ENCODE measurements at regions not wholly inside any gene's neighbourhood (a gene's known extent, or its start where the extent isn't known, plus 50 kb on each side); places are given as distances from the start of the nearest gene placed in this dataset.

GRCh38 chr7:32347244-32347828 lies 142.8 kb downstream of the LSM5 start:
- H3F3A ChIP-seq (ENCODE audit: low read depth): no peaks in the 10 kb centered on the region
- H3K4me3 ChIP-seq (ENCODE audit: low read length, poor library complexity, severe bottlenecking): no peak overlapping the region
- no peaks in the 10 kb centered on the region for H4K20me1 ChIP-seq (ENCODE audit: insufficient read depth, low read length, poor library complexity, severe bottlenecking)
- H3K79me2 ChIP-seq (ENCODE audit: insufficient read depth, low read length): no peaks in the 10 kb centered on the region
- H3K9me2 ChIP-seq (replicated peaks; ENCODE audit: low read depth, low read length): no peaks in the 10 kb centered on the region
- H3K4me1 ChIP-seq (ENCODE audit: insufficient read depth, low read length, poor library complexity, severe bottlenecking): no peaks in the 10 kb centered on the region
- H2AFZ ChIP-seq (ENCODE audit: low read length): no peak overlapping the region
- no peak overlapping the region for H3K4me2 ChIP-seq (ENCODE audit: low read depth, low read length, poor library complexity, severe bottlenecking)
- H3K9ac ChIP-seq (ENCODE audit: low read depth, low read length, poor library complexity, severe bottlenecking): no peak overlapping the region
- TF ChIP-seq EZH2phosphoT487 (IDR thresholded peaks at IDR 0.05; ENCODE audit: borderline replicate concordance): no peak
- TF ChIP-seq CTCF (conservative IDR thresholded peaks at IDR 0.05; ENCODE audit: low read length): peak; percentile 92
- H3K9me3 ChIP-seq (ENCODE audit: insufficient read depth, low read depth, low read length): no peaks in the 10 kb centered on the region
- no peaks in the 10 kb centered on the region for H3K27me3 ChIP-seq (ENCODE audit: insufficient read depth, low read length, poor library complexity, severe bottlenecking)
- H3K36me3 ChIP-seq (ENCODE audit: insufficient read depth, low read length): no peaks in the 10 kb centered on the region

- Histone ChIP-seq H3K9me3 (ENCODE audit: insufficient read depth, low read depth, low read length) (no peaks in the 10 kb centered on the region), H4K20me1 (ENCODE audit: insufficient read depth, low read length, poor library complexity, severe bottlenecking) (no peaks in the 10 kb centered on the region), H3K9ac (ENCODE audit: low read depth, low read length, poor library complexity, severe bottlenecking) (no peak overlapping the region), H3K36me3 (ENCODE audit: insufficient read depth, low read length) (no peaks in the 10 kb centered on the region), H3K4me2 (ENCODE audit: low read depth, low read length, poor library complexity, severe bottlenecking) (no peak overlapping the region), H3K4me3 (ENCODE audit: low read length, poor library complexity, severe bottlenecking) (no peak overlapping the region), H3K9me2 (replicated peaks; ENCODE audit: low read depth, low read length) (no peaks in the 10 kb centered on the region), H3K4me1 (ENCODE audit: insufficient read depth, low read length, poor library complexity, severe bottlenecking) (no peaks in the 10 kb centered on the region), H2AFZ (ENCODE audit: low read length) (no peak overlapping the region), H3K79me2 (ENCODE audit: insufficient read depth, low read length) (no peaks in the 10 kb centered on the region), H3K27me3 (ENCODE audit: insufficient read depth, low read length, poor library complexity, severe bottlenecking) (no peaks in the 10 kb centered on the region), H3F3A (ENCODE audit: low read depth) (no peaks in the 10 kb centered on the region)
- TF ChIP-seq EZH2phosphoT487 (IDR thresholded peaks at IDR 0.05; ENCODE audit: borderline replicate concordance): no peak
- no peak for TF ChIP-seq CTCF (conservative IDR thresholded peaks at IDR 0.05; ENCODE audit: low read length)
These were observed 143.9 kb downstream of the LSM5 start for GRCh38 chr7:32346253-32346652.

GRCh38 chr7:32336726-32337125 lies 153.5 kb downstream of the LSM5 start:
- Histone ChIP-seq H2AFZ (ENCODE audit: low read length) (no peak overlapping the region), H4K20me1 (ENCODE audit: insufficient read depth, low read length, poor library complexity, severe bottlenecking) (no peaks in the 10 kb centered on the region), H3K36me3 (ENCODE audit: insufficient read depth, low read length) (no peaks in the 10 kb centered on the region), H3K9me3 (ENCODE audit: insufficient read depth, low read depth, low read length) (peaks cover 2% of the 10 kb centered on the region; the same call in 1 of the 2 replicates), H3K9ac (ENCODE audit: low read depth, low read length, poor library complexity, severe bottlenecking) (no peak overlapping the region), H3K4me1 (ENCODE audit: insufficient read depth, low read length, poor library complexity, severe bottlenecking) (no peaks in the 10 kb centered on the region), H3F3A (ENCODE audit: low read depth) (no peaks in the 10 kb centered on the region), H3K4me2 (ENCODE audit: low read depth, low read length, poor library complexity, severe bottlenecking) (no peak overlapping the region), H3K27me3 (ENCODE audit: insufficient read depth, low read length, poor library complexity, severe bottlenecking) (no peaks in the 10 kb centered on the region), H3K4me3 (ENCODE audit: low read length, poor library complexity, severe bottlenecking) (no peak overlapping the region), H3K9me2 (replicated peaks; ENCODE audit: low read depth, low read length) (no peaks in the 10 kb centered on the region), H3K79me2 (ENCODE audit: insufficient read depth, low read length) (no peaks in the 10 kb centered on the region)
- TF ChIP-seq EZH2phosphoT487 (IDR thresholded peaks at IDR 0.05; ENCODE audit: borderline replicate concordance) (no peak), CTCF (conservative IDR thresholded peaks at IDR 0.05; ENCODE audit: low read length) (no peak)

Data from Loucy (cell line).